Stimulated activated naive CD8-positive, alpha-beta T cell treated with anti-CD3 and anti-CD28 coated beads, Interleukin-15, Interleukin-2, amounts not matched to agents 100 ng/mL and 50 ng/mL, for 24 hours (primary cell): ENCODE measurements at regions not wholly inside any gene's neighbourhood (a gene's known extent, or its start where the extent isn't known, plus 50 kb on each side); places are given as distances from the start of the nearest gene placed in this dataset.
"Not testable (repeated sequence)": the region's sequence is repeated elsewhere in the genome, so short reads cannot be mapped to it uniquely, and the experiment has no call there.

Experiments used
- H3K27ac Mint-ChIP-seq: one replicate; pipeline ENCODE4 v1.8.0; 2021; ENCODE audit warnings: mild to moderate bottlenecking, mixed read lengths
- H3K27me3 Mint-ChIP-seq: one replicate; pipeline ENCODE4 v1.8.0; 2021; ENCODE audit warnings: mixed read lengths
- H3K36me3 Mint-ChIP-seq: one replicate; pipeline ENCODE4 v1.8.0; 2021; ENCODE audit warnings: low read depth, mixed read lengths
- H3K4me1 Mint-ChIP-seq: one replicate; pipeline ENCODE4 v1.8.0; 2021; ENCODE audit warnings: low read depth, mixed read lengths
- H3K4me3 Mint-ChIP-seq: one replicate; pipeline ENCODE4 v1.8.0; 2021; ENCODE audit warnings: mild to moderate bottlenecking, mixed read lengths
- H3K9me3 Mint-ChIP-seq: one replicate; pipeline ENCODE4 v1.8.0; 2021; ENCODE audit warnings: mixed read lengths

DNA sequence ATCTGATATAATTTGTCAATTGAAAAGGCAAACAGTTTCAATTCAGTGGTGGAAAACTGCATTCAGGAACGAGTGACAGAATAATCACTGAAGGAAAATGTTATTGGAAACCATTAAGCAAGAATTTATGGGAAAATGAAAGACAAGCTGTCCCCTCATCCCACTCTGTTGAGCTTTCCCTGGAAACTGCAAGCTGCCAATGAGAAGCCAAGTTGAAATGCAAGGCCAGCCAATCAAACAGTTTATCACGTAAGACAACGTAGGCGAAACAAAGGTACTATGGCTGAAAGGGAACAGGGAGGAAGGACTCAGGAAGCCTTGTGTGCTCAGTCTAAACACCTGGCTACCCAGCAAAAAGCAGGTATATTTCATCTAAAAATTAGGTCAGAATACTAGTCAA, 187.9 kb upstream of the ATP10A start:
- Mint-ChIP-seq H3K9me3 (no peaks in the 10 kb centered on the region), H3K36me3 (no peaks in the 10 kb centered on the region), H3K27me3 (peaks cover 5% of the 10 kb centered on the region), H3K27ac (no peak overlapping the region), H3K4me3 (no peak overlapping the region), H3K4me1 (no peaks in the 10 kb centered on the region)

- no peak overlapping the region for H3K4me3 Mint-ChIP-seq
- H3K4me1 Mint-ChIP-seq, result no peaks in the 10 kb centered on the region
- peaks cover 9% of the 10 kb centered on the region for H3K27me3 Mint-ChIP-seq
- H3K36me3 Mint-ChIP-seq, result no peaks in the 10 kb centered on the region
- no peaks in the 10 kb centered on the region for H3K9me3 Mint-ChIP-seq
- H3K27ac Mint-ChIP-seq, result no peak overlapping the region
Observed at GRCh38 chr15:26049900-26050657, 187.0 kb upstream of the ATP10A start.

DNA sequence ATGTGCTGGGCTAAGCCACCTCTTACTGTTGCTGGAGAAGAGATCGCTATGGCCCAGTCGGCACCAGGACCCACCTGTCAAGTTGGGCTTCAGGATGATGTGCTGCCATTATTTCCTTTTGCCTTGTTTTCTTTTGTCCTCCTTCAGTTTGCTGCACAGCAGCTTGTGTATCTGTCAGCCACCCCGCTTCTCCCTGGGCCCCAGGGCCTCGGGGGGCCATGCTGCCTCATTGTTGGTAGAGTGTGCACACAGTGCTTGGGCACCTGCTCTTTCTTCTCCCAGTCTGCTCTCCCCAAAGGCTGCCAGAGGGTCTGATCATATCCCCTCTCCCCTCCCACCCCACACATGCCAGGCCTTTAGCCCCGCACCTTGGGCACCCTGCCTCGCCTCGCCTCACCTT, 185.5 kb upstream of the ATP10A start:
- H3K9me3 Mint-ChIP-seq, result no peaks in the 10 kb centered on the region
- no peak overlapping the region for H3K27ac Mint-ChIP-seq
- H3K4me1 Mint-ChIP-seq, result no peaks in the 10 kb centered on the region
- no peak overlapping the region for H3K4me3 Mint-ChIP-seq
- no peaks in the 10 kb centered on the region for H3K36me3 Mint-ChIP-seq
- H3K27me3 Mint-ChIP-seq, result peaks cover 15% of the 10 kb centered on the region

DNA sequence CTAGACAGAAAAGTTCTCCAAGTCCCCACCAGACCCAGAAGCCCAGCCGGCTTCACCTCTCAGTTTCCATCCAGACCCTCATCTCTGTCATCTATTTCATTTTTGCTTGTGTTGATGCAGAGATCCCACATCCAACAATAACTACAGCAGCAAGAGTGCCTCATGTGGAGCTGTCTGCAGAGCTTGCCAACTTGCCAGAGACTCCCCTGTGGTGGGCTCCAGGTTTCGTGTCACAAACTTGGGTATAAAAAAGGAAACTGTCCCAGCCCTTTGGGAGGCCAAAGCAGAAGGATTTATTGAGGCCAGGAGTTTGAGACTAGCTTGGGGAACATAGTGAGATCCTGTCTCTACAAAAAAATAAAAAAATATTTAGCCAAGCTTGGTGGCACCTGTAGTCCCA, 182.4 kb upstream of the ATP10A start:
- no peak overlapping the region for H3K4me3 Mint-ChIP-seq
- H3K36me3 Mint-ChIP-seq, result no peaks in the 10 kb centered on the region
- no peak overlapping the region for H3K27ac Mint-ChIP-seq
- H3K4me1 Mint-ChIP-seq, result no peaks in the 10 kb centered on the region
- H3K9me3 Mint-ChIP-seq, result no peaks in the 10 kb centered on the region
- peaks cover 35% of the 10 kb centered on the region for H3K27me3 Mint-ChIP-seq

DNA sequence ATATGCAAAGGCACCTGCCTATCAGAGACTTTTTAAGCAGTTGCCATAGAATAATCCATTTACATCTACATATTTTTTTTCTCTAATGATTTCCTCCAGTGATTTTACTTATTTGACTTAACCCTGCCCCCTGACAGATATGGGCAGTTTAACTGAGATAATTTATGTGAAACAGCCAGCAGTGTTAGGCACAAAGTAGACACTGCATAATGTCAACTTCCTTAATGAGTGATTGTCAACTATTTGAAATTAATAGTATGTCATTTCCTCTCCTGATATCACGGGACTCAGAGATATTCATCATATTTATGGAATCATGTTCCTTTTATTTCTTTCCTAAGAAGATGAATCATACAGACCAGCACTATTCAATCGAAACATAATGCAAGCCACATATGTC, 179.9 kb upstream of the ATP10A start:
- H3K4me3 Mint-ChIP-seq, result no peak overlapping the region
- peaks cover 46% of the 10 kb centered on the region for H3K27me3 Mint-ChIP-seq
- H3K4me1 Mint-ChIP-seq, result no peaks in the 10 kb centered on the region
- H3K27ac Mint-ChIP-seq, result no peak overlapping the region
- H3K36me3 Mint-ChIP-seq, result no peaks in the 10 kb centered on the region
- H3K9me3 Mint-ChIP-seq, result no peaks in the 10 kb centered on the region

DNA sequence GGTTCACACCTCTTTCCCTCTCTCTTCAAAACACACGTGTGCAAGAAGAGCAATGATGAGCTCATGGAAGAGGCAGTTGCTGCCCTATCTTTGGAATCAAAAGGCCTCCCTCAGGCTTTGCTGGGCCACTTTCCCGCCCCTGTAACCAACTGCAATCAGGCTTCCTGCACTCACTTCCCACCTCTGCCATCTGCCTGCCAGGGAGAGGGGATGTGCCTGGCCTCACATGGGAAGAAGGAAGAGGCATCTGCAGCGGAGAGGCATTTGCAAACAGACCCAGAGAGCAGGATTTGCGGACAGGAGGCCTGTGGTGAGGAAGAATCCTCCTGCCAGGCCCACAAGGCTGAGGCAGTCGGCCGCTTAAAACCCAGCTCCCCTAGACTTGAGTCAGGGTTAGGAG, 175.6 kb upstream of the ATP10A start:
- Mint-ChIP-seq H3K27ac (no peak overlapping the region), H3K4me3 (no peak overlapping the region), H3K9me3 (no peaks in the 10 kb centered on the region), H3K36me3 (no peaks in the 10 kb centered on the region), H3K27me3 (peaks cover 52% of the 10 kb centered on the region), H3K4me1 (no peaks in the 10 kb centered on the region)

- H3K9me3 Mint-ChIP-seq, result no peaks in the 10 kb centered on the region
- no peak overlapping the region for H3K27ac Mint-ChIP-seq
- no peaks in the 10 kb centered on the region for H3K4me1 Mint-ChIP-seq
- no peaks in the 10 kb centered on the region for H3K36me3 Mint-ChIP-seq
- H3K27me3 Mint-ChIP-seq, result peaks cover 43% of the 10 kb centered on the region
- H3K4me3 Mint-ChIP-seq, result no peak overlapping the region
Observed at GRCh38 chr15:26037369-26037768, 174.2 kb upstream of the ATP10A start.

- Mint-ChIP-seq H3K4me1 (no peaks in the 10 kb centered on the region), H3K27me3 (peaks cover 29% of the 10 kb centered on the region), H3K36me3 (no peaks in the 10 kb centered on the region), H3K9me3 (no peaks in the 10 kb centered on the region), H3K27ac (no peak overlapping the region), H3K4me3 (no peak overlapping the region)
Observed at GRCh38 chr15:26033493-26033892, 170.4 kb upstream of the ATP10A start.

GRCh38 chr15:26032162-26032846, 169.2 kb upstream of the ATP10A start:
- H3K9me3 Mint-ChIP-seq, result no peaks in the 10 kb centered on the region
- H3K27ac Mint-ChIP-seq, result no peak overlapping the region
- H3K4me1 Mint-ChIP-seq, result no peaks in the 10 kb centered on the region
- no peaks in the 10 kb centered on the region for H3K36me3 Mint-ChIP-seq
- H3K4me3 Mint-ChIP-seq, result no peak overlapping the region
- peaks cover 23% of the 10 kb centered on the region for H3K27me3 Mint-ChIP-seq

GRCh38 chr15:26029586-26029985, 166.5 kb upstream of the ATP10A start:
- H3K27me3 Mint-ChIP-seq, result peaks cover 16% of the 10 kb centered on the region
- H3K36me3 Mint-ChIP-seq, H3K27ac Mint-ChIP-seq, H3K4me1 Mint-ChIP-seq, H3K4me3 Mint-ChIP-seq, H3K9me3 Mint-ChIP-seq: not testable (repeated sequence)

- no peaks in the 10 kb centered on the region for H3K4me1 Mint-ChIP-seq
- H3K9me3 Mint-ChIP-seq, result no peaks in the 10 kb centered on the region
- H3K4me3 Mint-ChIP-seq, result no peak overlapping the region
- no peaks in the 10 kb centered on the region for H3K36me3 Mint-ChIP-seq
- peaks cover 12% of the 10 kb centered on the region for H3K27me3 Mint-ChIP-seq
- no peak overlapping the region for H3K27ac Mint-ChIP-seq
Observed at GRCh38 chr15:26029146-26029545, 166.0 kb upstream of the ATP10A start.

GRCh38 chr15:26028086-26028740, 165.1 kb upstream of the ATP10A start:
- H3K36me3 Mint-ChIP-seq, result no peaks in the 10 kb centered on the region

DNA sequence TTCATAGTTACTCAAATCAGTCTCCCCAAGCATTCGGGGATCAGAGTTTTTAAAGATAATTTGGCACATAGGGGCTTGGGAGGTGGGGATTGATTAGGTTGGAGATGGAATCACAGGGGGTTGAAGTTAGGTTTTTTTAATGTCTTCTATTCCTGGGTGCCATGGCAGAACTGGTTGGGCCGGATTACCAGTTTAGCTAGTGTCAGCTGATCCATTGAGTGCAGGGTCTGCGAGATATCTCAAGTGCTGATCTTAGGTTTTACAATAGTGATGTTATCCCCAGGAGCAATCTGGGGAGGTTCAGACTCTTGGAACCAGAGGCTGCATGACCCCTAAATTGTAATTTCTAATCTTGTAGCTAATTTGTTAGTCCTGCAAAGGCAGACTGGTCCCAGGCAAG, 163.5 kb upstream of the ATP10A start:
- not testable (repeated sequence) for H3K27ac Mint-ChIP-seq, H3K4me1 Mint-ChIP-seq, H3K27me3 Mint-ChIP-seq, H3K9me3 Mint-ChIP-seq, H3K4me3 Mint-ChIP-seq, H3K36me3 Mint-ChIP-seq

More at GRCh38 chr15:26028086-26028740, 165.1 kb upstream of the ATP10A start:
- H3K27ac Mint-ChIP-seq, result no peak overlapping the region
- H3K9me3 Mint-ChIP-seq, result no peaks in the 10 kb centered on the region
- no peaks in the 10 kb centered on the region for H3K4me1 Mint-ChIP-seq
- H3K4me3 Mint-ChIP-seq, result no peak overlapping the region
- H3K27me3 Mint-ChIP-seq, result peaks cover 11% of the 10 kb centered on the region

DNA sequence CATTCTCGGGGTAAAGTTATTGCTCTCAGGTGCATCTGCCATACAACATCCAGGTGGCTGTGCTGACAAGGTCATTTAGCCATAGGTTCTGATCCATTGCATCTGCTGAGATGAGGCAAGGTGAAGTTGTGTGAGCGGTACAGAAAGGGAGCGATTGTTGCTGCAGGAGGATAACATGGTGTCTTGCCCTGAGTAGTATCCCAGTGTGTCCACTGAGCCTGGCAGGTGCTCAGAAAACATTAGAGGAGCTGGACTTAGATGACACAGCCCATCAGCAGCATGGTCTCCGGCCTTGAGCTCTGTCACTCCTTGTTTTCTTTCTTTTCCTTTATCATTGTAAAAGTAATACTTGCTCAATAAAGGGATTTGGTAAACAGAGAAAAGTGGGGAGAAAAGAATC, 161.1 kb upstream of the ATP10A start:
- Mint-ChIP-seq H3K9me3 (no peaks in the 10 kb centered on the region), H3K4me1 (no peaks in the 10 kb centered on the region), H3K36me3 (no peaks in the 10 kb centered on the region), H3K27me3 (peaks cover 9% of the 10 kb centered on the region), H3K4me3 (no peak overlapping the region), H3K27ac (no peak overlapping the region)

DNA sequence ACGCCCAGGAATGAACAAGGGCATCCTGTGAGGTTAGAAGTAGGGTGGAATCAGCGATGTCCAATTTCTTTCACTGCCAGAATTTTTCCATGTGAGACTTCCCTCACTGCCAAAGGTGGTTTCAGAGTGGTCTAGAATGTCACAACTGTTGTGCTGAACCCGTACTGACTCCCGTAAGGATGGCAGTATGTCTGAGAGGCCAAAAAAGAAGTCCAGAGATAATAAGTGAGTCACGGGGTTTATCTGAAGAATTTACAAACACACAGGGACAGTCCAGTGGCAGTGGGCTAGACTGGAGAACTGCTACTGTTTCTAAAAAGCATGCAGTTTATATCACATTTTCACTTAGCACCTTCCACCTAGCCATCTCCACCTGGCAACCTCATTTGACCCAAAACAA, 160.6 kb upstream of the ATP10A start:
- Mint-ChIP-seq H3K4me1 (no peaks in the 10 kb centered on the region), H3K4me3 (no peak overlapping the region), H3K9me3 (no peaks in the 10 kb centered on the region), H3K27me3 (peaks cover 7% of the 10 kb centered on the region), H3K36me3 (no peaks in the 10 kb centered on the region), H3K27ac (no peak overlapping the region)
